ENCODE measurements at regions not wholly inside any gene's neighbourhood (a gene's known extent, or its start where the extent isn't known, plus 50 kb on each side); places are given as distances from the start of the nearest gene placed in this dataset.
"Not testable (repeated sequence)": the region's sequence is repeated elsewhere in the genome, so short reads cannot be mapped to it uniquely, and the experiment has no call there.

GRCh38 chr3:153399636-153400035 lies 237.6 kb downstream of the RAP2B start:
- H3K4me3 ChIP-seq: no peak overlapping the region
- H3K9me3 ChIP-seq: peaks cover 0 to 10% (median 0%) of the 10 kb centered on the region in 11 donors
- peaks cover 0 to 16% (median 0%) of the 10 kb centered on the region in 9 donors for H3K4me1 ChIP-seq
- intact Hi-C loops (cut with DNase I): no loop called here
- H3K36me3 ChIP-seq: no peaks in the 10 kb centered on the region
- DNase-seq: no peak
- no peak for ATAC-seq
- no peak for TF ChIP-seq CTCF (IDR thresholded peaks at IDR 0.05)
- H3K27me3 ChIP-seq: no peaks in the 10 kb centered on the region
- peak overlapping the region in 1 of 10 donors; percentile 6 for H3K27ac ChIP-seq

GRCh38 chr3:153400641-153401040 lies 238.6 kb downstream of the RAP2B start:
- H3K27ac ChIP-seq: no peak overlapping the region
- H3K4me1 ChIP-seq: peaks cover 0 to 16% (median 0%) of the 10 kb centered on the region in 9 donors
- H3K36me3 ChIP-seq: no peaks in the 10 kb centered on the region
- ATAC-seq (no peak), DNase-seq (no peak)
- H3K27me3 ChIP-seq: no peaks in the 10 kb centered on the region
- TF ChIP-seq CTCF (IDR thresholded peaks at IDR 0.05): no peak
- intact Hi-C loops (cut with DNase I): no loop called here
- H3K4me3 ChIP-seq: no peak overlapping the region
- peaks cover 0 to under 1% (median 0%) of the 10 kb centered on the region in 11 donors for H3K9me3 ChIP-seq

GRCh38 chr3:153404157-153404556 lies 242.1 kb downstream of the RAP2B start:
- H3K27ac ChIP-seq: no peak overlapping the region
- DNase-seq (no peak), ATAC-seq (no peak)
- whole genome bisulfite sequencing, 2 donors: 43 to 49% methylated on average over 2 of the region's 2 CpGs
- no peaks in the 10 kb centered on the region for H3K9me3 ChIP-seq
- H3K36me3 ChIP-seq: no peaks in the 10 kb centered on the region
- no peaks in the 10 kb centered on the region for H3K27me3 ChIP-seq
- no peak for TF ChIP-seq CTCF (IDR thresholded peaks at IDR 0.05)
- intact Hi-C loops (cut with DNase I): no loop called here
- H3K4me1 ChIP-seq: peaks cover 0 to 12% (median 0%) of the 10 kb centered on the region in 9 donors
- H3K4me3 ChIP-seq: no peak overlapping the region

GRCh38 chr3:153405320-153405719 lies 243.3 kb downstream of the RAP2B start:
- intact Hi-C loops (cut with DNase I); H3K27ac ChIP-seq; H3K4me1 ChIP-seq; H3K4me3 ChIP-seq; H3K9me3 ChIP-seq; H3K36me3 ChIP-seq; ATAC-seq; DNase-seq; H3K27me3 ChIP-seq: not testable (repeated sequence)
- 92 to 96% methylated on average over 4 of the region's 4 CpGs for WGBS, 2 donors

GRCh38 chr3:153410517-153410916 lies 248.5 kb downstream of the RAP2B start:
- no peak for ATAC-seq
- H3K27ac ChIP-seq: no peak overlapping the region
- H3K27me3 ChIP-seq: no peaks in the 10 kb centered on the region
- TF ChIP-seq CTCF (IDR thresholded peaks at IDR 0.05): no peak
- H3K4me1 ChIP-seq: no peaks in the 10 kb centered on the region
- intact Hi-C loops (cut with DNase I): no loop called here
- H3K9me3 ChIP-seq: no peaks in the 10 kb centered on the region
- no peak overlapping the region for H3K4me3 ChIP-seq
- WGBS, 2 donors: 75 to 77% methylated on average over 3 of the region's 3 CpGs
- DNase-seq: no peak
- H3K36me3 ChIP-seq: no peaks in the 10 kb centered on the region
